ENCODE measurements at regions not wholly inside any gene's neighbourhood (a gene's known extent, or its start where the extent isn't known, plus 50 kb on each side); places are given as distances from the start of the nearest gene placed in this dataset.
"Not testable (repeated sequence)": the region's sequence is repeated elsewhere in the genome, so short reads cannot be mapped to it uniquely, and the experiment has no call there.

DNA sequence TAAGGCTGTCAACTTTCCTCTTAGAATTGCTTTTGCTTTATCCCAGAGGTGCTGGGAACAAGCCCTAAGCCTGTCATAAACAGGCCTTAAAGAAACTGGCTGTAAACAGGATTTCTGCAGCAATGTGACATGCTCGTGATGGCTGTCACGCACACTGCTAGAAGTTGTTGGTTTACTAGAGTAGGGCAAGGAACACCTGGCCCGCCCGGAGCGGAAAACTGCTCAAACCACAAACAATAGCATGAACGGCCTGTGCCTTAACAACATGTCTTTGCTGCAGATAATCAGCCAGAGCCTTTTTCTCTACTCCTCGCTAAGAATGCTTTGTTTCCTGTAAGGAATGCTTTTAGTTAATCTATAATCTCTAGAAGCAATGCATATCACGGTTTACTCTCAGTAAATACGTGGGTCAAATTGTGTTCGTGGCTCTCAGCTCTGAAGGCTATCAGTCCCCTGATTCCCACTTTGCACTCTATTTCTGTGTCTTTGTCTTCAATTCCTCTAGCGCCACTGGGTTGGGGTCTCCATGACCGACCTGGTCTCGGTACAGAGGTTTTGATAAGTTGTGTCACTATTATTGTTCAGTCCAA is 318.3 kb downstream of the GLUD2 start:
- Histone ChIP-seq H3K9me3 (replicated peaks) (no peaks in the 10 kb centered on the region), H3K27me3 (replicated peaks) (no peaks in the 10 kb centered on the region), H3K4me1 (replicated peaks) (no peaks in the 10 kb centered on the region), H3K27ac (no peak overlapping the region), H3K36me3 (no peaks in the 10 kb centered on the region), H3K4me3 (no peak overlapping the region)
- DNase-seq (ENCODE audit: low read depth in 1 of 2, low spot score in 2 of 2): no peak

- DNase-seq (ENCODE audit: low read depth in 1 of 2, low spot score in 2 of 2): no peak
- Histone ChIP-seq H3K4me3 (no peak overlapping the region), H3K4me1 (replicated peaks) (no peaks in the 10 kb centered on the region), H3K27ac (no peak overlapping the region), H3K9me3 (replicated peaks) (no peaks in the 10 kb centered on the region), H3K36me3 (no peaks in the 10 kb centered on the region), H3K27me3 (replicated peaks) (no peaks in the 10 kb centered on the region)
These were observed 327.1 kb downstream of the GLUD2 start for GRCh38 chrX:121374471-121374870.

DNA sequence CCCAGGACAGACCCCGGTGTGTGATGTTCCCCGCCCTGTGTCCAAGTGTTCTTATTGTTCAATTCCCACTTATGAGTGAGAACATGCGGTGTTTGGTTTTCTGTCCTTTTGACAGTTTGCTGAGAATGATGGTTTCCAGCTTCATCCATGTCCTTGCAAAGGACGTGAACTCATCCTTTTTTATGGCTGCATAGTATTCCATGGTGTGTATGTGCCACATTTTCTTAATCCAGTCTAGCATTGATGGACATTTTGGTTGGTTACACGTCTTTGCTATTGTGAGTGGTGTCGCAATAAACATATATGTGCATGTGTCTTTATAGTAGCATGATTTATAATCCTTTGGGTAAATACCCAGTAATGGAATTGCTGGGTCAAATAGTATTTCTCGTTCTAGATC is 334.5 kb downstream of the GLUD2 start:
- H3K9me3 ChIP-seq (replicated peaks); DNase-seq (ENCODE audit: low read depth in 1 of 2, low spot score in 2 of 2); H3K27me3 ChIP-seq (replicated peaks); H3K4me3 ChIP-seq; H3K36me3 ChIP-seq; H3K4me1 ChIP-seq (replicated peaks); H3K27ac ChIP-seq: not testable (repeated sequence)

- no peak overlapping the region for H3K4me3 ChIP-seq
These were observed 342.7 kb downstream of the GLUD2 start for GRCh38 chrX:121389976-121390714.

DNA sequence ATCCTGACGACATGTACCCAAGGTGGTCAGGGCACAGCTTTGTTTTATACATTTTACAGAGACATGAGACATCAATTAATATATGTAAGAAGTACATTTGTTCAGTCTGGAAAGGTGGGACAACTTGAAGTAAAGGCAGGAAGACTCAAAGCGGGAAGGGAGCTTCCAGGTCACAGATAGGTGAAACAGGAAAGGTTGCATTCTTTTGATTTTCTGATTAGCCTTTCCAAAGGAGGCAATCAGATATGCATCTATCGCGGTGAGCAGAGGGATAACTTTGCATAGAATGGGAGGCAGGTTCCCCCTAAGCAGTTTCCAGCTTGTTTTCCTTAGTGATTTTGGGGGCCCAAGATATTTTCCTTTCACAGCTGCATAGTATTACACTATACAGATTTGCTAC is 358.4 kb downstream of the GLUD2 start:
- no peak overlapping the region for H3K4me3 ChIP-seq
- H3K36me3 ChIP-seq: no peaks in the 10 kb centered on the region
- DNase-seq (ENCODE audit: low read depth in 1 of 2, low spot score in 2 of 2): no peak
- no peak overlapping the region for H3K27ac ChIP-seq
- no peaks in the 10 kb centered on the region for H3K27me3 ChIP-seq (replicated peaks)
- no peaks in the 10 kb centered on the region for H3K4me1 ChIP-seq (replicated peaks)
- H3K9me3 ChIP-seq (replicated peaks): no peaks in the 10 kb centered on the region

More at GRCh38 chrX:121389976-121390714, 342.7 kb downstream of the GLUD2 start:
- no peak overlapping the region for H3K27ac ChIP-seq
- no peaks in the 10 kb centered on the region for H3K4me1 ChIP-seq (replicated peaks)
- H3K36me3 ChIP-seq: no peaks in the 10 kb centered on the region
- no peak for DNase-seq (ENCODE audit: low read depth in 1 of 2, low spot score in 2 of 2)
- no peaks in the 10 kb centered on the region for H3K27me3 ChIP-seq (replicated peaks)
- no peaks in the 10 kb centered on the region for H3K9me3 ChIP-seq (replicated peaks)

DNA sequence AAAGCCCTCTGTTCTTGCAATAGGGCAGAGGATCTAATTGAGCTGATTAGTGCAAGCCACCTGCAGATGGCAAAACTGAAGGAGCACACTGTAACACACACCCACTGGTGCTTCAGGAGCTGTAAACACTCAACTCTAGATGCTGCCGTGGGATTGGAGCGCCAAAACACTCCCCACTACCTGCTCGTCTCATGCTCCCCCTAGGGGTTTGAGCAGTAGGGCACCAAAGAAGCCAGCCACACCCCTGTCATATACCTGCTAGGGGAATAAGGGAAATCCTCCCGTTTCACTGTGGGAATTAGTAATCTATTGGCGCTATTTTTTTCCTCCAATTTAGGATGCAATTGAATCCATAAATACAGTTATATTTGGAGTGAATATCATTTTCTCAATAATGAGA is 360.2 kb downstream of the GLUD2 start:
- Histone ChIP-seq H3K36me3 (no peaks in the 10 kb centered on the region), H3K4me1 (replicated peaks) (no peaks in the 10 kb centered on the region), H3K27ac (no peak overlapping the region), H3K27me3 (replicated peaks) (no peaks in the 10 kb centered on the region), H3K4me3 (no peak overlapping the region), H3K9me3 (replicated peaks) (no peaks in the 10 kb centered on the region)
- no peak for DNase-seq (ENCODE audit: low read depth in 1 of 2, low spot score in 2 of 2)

DNA sequence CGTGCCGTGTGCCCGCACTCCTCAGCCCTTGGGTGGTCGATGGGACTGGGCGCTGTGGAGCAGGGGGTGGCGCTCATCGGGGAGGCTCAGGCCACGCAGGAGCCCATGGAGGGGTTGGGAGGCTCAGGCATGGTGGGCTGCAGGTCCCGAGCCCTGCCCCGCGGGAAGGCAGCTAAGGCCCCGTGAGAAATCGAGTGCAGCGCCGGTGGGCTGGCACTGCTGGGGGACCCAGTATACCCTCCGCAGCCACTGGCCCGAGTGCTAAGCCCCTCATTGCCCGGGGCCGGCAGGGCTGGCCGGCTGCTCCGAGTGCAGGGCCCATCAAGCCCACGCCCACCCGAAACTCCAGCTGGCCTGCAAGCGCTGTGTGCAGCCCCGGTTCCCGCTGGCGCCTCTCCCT is 384.1 kb downstream of the GLUD2 start:
- DNase-seq (ENCODE audit: low read depth in 1 of 2, low spot score in 2 of 2); H3K36me3 ChIP-seq; H3K4me1 ChIP-seq (replicated peaks); H3K27ac ChIP-seq; H3K4me3 ChIP-seq; H3K27me3 ChIP-seq (replicated peaks); H3K9me3 ChIP-seq (replicated peaks): not testable (repeated sequence)

- Histone ChIP-seq H3K9me3 (replicated peaks) (no peaks in the 10 kb centered on the region), H3K27me3 (replicated peaks) (no peaks in the 10 kb centered on the region), H3K36me3 (no peaks in the 10 kb centered on the region), H3K4me1 (replicated peaks) (no peaks in the 10 kb centered on the region), H3K4me3 (no peak overlapping the region), H3K27ac (no peak overlapping the region)
- DNase-seq (ENCODE audit: low read depth in 1 of 2, low spot score in 2 of 2): no peak
These were observed 385.9 kb downstream of the GLUD2 start for GRCh38 chrX:121433289-121433688.

GRCh38 chrX:121437666-121438065 is 390.3 kb downstream of the GLUD2 start:
- not testable (repeated sequence) for H3K4me1 ChIP-seq (replicated peaks); DNase-seq (ENCODE audit: low read depth in 1 of 2, low spot score in 2 of 2); H3K9me3 ChIP-seq (replicated peaks); H3K4me3 ChIP-seq; H3K36me3 ChIP-seq; H3K27me3 ChIP-seq (replicated peaks); H3K27ac ChIP-seq

DNA sequence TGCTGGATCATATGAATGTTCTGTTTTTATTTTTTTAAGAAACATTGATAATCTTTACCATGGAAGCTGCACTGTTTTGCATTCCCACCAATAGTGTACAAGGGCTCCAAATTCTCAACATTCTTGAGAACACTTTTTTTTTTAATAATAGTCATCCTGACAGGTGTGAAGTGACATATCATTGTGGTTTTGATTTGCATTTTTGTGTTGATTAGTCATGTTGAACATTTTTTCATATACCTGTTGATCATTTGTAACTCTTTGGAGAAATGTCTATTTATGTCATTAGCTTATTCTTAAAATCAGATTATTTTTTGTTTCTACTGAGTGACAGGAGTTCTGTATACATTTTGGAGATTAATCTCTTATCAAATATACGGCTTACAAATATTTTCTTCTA is 408.5 kb downstream of the GLUD2 start:
- Histone ChIP-seq H3K36me3 (no peaks in the 10 kb centered on the region), H3K9me3 (replicated peaks) (no peaks in the 10 kb centered on the region), H3K27ac (no peak overlapping the region), H3K4me3 (no peak overlapping the region), H3K27me3 (replicated peaks) (no peaks in the 10 kb centered on the region), H3K4me1 (replicated peaks) (no peaks in the 10 kb centered on the region)
- DNase-seq (ENCODE audit: low read depth in 1 of 2, low spot score in 2 of 2): no peak

DNA sequence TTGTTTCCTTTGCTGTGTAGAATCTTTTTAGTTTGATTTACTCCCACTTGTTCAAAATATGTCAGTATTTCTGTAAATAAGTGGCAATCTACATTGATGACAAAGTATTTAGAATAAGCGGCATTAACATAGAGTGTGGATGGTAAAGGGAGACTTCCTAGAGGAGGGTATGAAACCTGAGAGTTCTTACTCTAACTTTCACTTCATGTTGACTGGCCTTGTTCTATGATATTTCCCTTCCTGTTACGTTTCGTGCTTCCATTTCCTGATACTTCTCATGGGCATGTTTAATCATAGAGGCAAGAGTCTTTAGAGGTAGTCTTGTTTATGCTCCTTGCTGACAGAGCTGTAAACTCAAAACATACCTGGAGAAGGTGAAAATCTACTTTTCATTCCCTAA is 408.9 kb downstream of the GLUD2 start:
- no peaks in the 10 kb centered on the region for H3K9me3 ChIP-seq (replicated peaks)
- no peaks in the 10 kb centered on the region for H3K36me3 ChIP-seq
- H3K4me3 ChIP-seq: no peak overlapping the region
- DNase-seq (ENCODE audit: low read depth in 1 of 2, low spot score in 2 of 2): no peak
- no peaks in the 10 kb centered on the region for H3K4me1 ChIP-seq (replicated peaks)
- H3K27ac ChIP-seq: no peak overlapping the region
- no peaks in the 10 kb centered on the region for H3K27me3 ChIP-seq (replicated peaks)

- Histone ChIP-seq H3K27ac (no peak overlapping the region), H3K36me3 (no peaks in the 10 kb centered on the region), H3K4me3 (no peak overlapping the region), H3K9me3 (replicated peaks) (no peaks in the 10 kb centered on the region), H3K27me3 (replicated peaks) (no peaks in the 10 kb centered on the region), H3K4me1 (replicated peaks) (no peaks in the 10 kb centered on the region)
- no peak for DNase-seq (ENCODE audit: low read depth in 1 of 2, low spot score in 2 of 2)
These were observed 409.7 kb downstream of the GLUD2 start for GRCh38 chrX:121457096-121457495.

- no peak for DNase-seq (ENCODE audit: low read depth in 1 of 2, low spot score in 2 of 2)
- no peak overlapping the region for H3K4me3 ChIP-seq
- H3K27ac ChIP-seq: no peak overlapping the region
- no peaks in the 10 kb centered on the region for H3K9me3 ChIP-seq (replicated peaks)
- no peaks in the 10 kb centered on the region for H3K36me3 ChIP-seq
- no peaks in the 10 kb centered on the region for H3K27me3 ChIP-seq (replicated peaks)
- H3K4me1 ChIP-seq (replicated peaks): no peaks in the 10 kb centered on the region
These were observed 432.0 kb downstream of the GLUD2 start for GRCh38 chrX:121479406-121479805.

GRCh38 chrX:121496966-121497365 is 449.6 kb downstream of the GLUD2 start:
- H3K27ac ChIP-seq: no peak overlapping the region
- H3K9me3 ChIP-seq (replicated peaks): no peaks in the 10 kb centered on the region
- no peaks in the 10 kb centered on the region for H3K4me1 ChIP-seq (replicated peaks)
- no peaks in the 10 kb centered on the region for H3K27me3 ChIP-seq (replicated peaks)
- H3K4me3 ChIP-seq: no peak overlapping the region
- no peaks in the 10 kb centered on the region for H3K36me3 ChIP-seq
- DNase-seq (ENCODE audit: low read depth in 1 of 2, low spot score in 2 of 2): no peak

- Histone ChIP-seq H3K4me1 (replicated peaks) (no peaks in the 10 kb centered on the region), H3K9me3 (replicated peaks) (no peaks in the 10 kb centered on the region), H3K27ac (no peak overlapping the region), H3K4me3 (no peak overlapping the region), H3K36me3 (no peaks in the 10 kb centered on the region), H3K27me3 (replicated peaks) (no peaks in the 10 kb centered on the region)
- DNase-seq (ENCODE audit: low read depth in 1 of 2, low spot score in 2 of 2): no peak
These were observed 456.7 kb downstream of the GLUD2 start for GRCh38 chrX:121504153-121504552.
